Fibroblast of lung (primary cell): ENCODE measurements at regions not wholly inside any gene's neighbourhood (a gene's known extent, or its start where the extent isn't known, plus 50 kb on each side); places are given as distances from the start of the nearest gene placed in this dataset.

ENCODE experiments used
- DNase-seq, 2 donors: peaks; one replicate each; pipeline versions ENCODE4 v3.0.0 to v3.0.0-alpha.2; 2010; ENCODE audit warnings: low read depth in 2 of 2
- H2AFZ ChIP-seq: 2 replicates; pipeline ENCODE4 v1.5.1; 2012; ENCODE audit warnings: low read length, control low read depth, inconsistent platforms
- H3K27ac ChIP-seq: 2 replicates; pipeline ENCODE4 v1.5.1; 2011; ENCODE audit warnings: low read length, control low read depth; ENCODE audit not compliant: insufficient read depth
- H3K27me3 ChIP-seq: 2 replicates; pipeline ENCODE4 v1.5.1; 2011; ENCODE audit warnings: mild to moderate bottlenecking, low read length; ENCODE audit not compliant: control insufficient read depth, insufficient read depth
- H3K36me3 ChIP-seq: 2 replicates; pipeline ENCODE4 v1.5.1; 2011; ENCODE audit warnings: low read length; ENCODE audit not compliant: control insufficient read depth, insufficient read depth
- H3K4me1 ChIP-seq: 2 replicates; pipeline ENCODE4 v1.5.1; 2011; ENCODE audit warnings: low read length; ENCODE audit not compliant: control insufficient read depth, insufficient read depth; ENCODE audit errors: extremely low read depth
- H3K4me2 ChIP-seq: 2 replicates; pipeline ENCODE4 v1.5.1; 2011; ENCODE audit warnings: low read length, control low read depth; ENCODE audit not compliant: insufficient read depth; ENCODE audit errors: extremely low read depth
- H3K4me3 ChIP-seq, 4 experiments: fragments of 200-600 bp in 1 of 4; sonication (generic) in 1 of 4; replicated peaks in 1 of 4; 2 replicates each; pipeline ENCODE4 v1.5.1; 2011 to 2016; ENCODE audit warnings: low read length in 4 of 4, low read depth in 3 of 4, mild to moderate bottlenecking in 3 of 4, control low read depth in 2 of 4, inconsistent platforms in 1 of 4, mixed read lengths in 1 of 4; ENCODE audit not compliant: insufficient read depth in 1 of 4; ENCODE audit errors: control extremely low read depth in 1 of 4
- H3K79me2 ChIP-seq: 2 replicates; pipeline ENCODE4 v1.5.1; 2012; ENCODE audit warnings: mild to moderate bottlenecking, low read length, inconsistent platforms; ENCODE audit not compliant: control insufficient read depth, insufficient read depth
- H3K9ac ChIP-seq: 2 replicates; pipeline ENCODE4 v1.5.1; 2011; ENCODE audit warnings: mild to moderate bottlenecking, low read length, control low read depth; ENCODE audit not compliant: insufficient read depth
- H3K9me3 ChIP-seq: 2 replicates; pipeline ENCODE4 v1.5.1; 2012; ENCODE audit warnings: low read depth, low read length; ENCODE audit not compliant: control insufficient read depth, insufficient read depth
- H4K20me1 ChIP-seq: 2 replicates; pipeline ENCODE4 v1.5.1; 2011; ENCODE audit warnings: low read length; ENCODE audit not compliant: control insufficient read depth, insufficient read depth; ENCODE audit errors: extremely low read depth
- EZH2 ChIP-seq: IDR thresholded peaks from 2 replicates; pipeline ENCODE4 v1.5.1; 2012; ENCODE audit warnings: low read length, control low read depth, mild to moderate bottlenecking; ENCODE audit errors: missing control alignments
- TF ChIP-seq, protein P1 (sequence below), 2 donors: IDR thresholded peaks in 1 of 2; conservative IDR thresholded peaks in 1 of 2; 1 replicate in 1 of 2; 2 replicates in 1 of 2; pipeline ENCODE4 v1.5.1; 2011 to 2012; ENCODE audit warnings: low read length in 2 of 2, control low read depth in 1 of 2, inconsistent platforms in 1 of 2, low read depth in 1 of 2, mild to moderate bottlenecking in 1 of 2

DNA sequence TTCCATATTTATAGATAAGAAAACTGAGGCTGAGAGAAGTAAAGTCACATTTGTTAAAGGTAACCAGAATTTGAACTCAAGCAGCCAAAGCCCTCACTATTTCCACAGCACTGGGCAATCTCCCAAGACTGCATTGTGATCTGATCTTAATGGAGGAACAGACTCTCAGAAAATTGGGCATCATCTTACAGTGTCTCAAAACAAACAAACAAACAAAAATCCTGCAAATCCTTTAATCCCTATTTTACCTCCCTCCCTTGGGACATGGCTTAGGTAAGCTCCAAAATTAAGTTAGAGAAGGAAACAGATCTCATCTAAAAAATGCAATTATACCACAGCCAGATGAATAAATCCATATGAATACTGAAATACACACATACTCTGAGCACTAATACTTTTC lies 57.5 kb downstream of the FHIP2A start:
- peak in 1 of 2 donors; percentile 22 for DNase-seq
- Histone ChIP-seq H2AFZ (no peak overlapping the region), H3K27me3 (no peaks in the 10 kb centered on the region), H3K9ac (no peak overlapping the region), H3K79me2 (no peaks in the 10 kb centered on the region), H3K4me3 (no peak overlapping the region), H3K4me2 (no peak overlapping the region), H3K9me3 (no peaks in the 10 kb centered on the region), H3K27ac (no peak overlapping the region), H3K4me1 (peaks cover 5% of the 10 kb centered on the region), H3K36me3 (no peaks in the 10 kb centered on the region), H4K20me1 (no peaks in the 10 kb centered on the region)
- TF ChIP-seq EZH2 = no peak
- TF ChIP-seq, protein P1, sequence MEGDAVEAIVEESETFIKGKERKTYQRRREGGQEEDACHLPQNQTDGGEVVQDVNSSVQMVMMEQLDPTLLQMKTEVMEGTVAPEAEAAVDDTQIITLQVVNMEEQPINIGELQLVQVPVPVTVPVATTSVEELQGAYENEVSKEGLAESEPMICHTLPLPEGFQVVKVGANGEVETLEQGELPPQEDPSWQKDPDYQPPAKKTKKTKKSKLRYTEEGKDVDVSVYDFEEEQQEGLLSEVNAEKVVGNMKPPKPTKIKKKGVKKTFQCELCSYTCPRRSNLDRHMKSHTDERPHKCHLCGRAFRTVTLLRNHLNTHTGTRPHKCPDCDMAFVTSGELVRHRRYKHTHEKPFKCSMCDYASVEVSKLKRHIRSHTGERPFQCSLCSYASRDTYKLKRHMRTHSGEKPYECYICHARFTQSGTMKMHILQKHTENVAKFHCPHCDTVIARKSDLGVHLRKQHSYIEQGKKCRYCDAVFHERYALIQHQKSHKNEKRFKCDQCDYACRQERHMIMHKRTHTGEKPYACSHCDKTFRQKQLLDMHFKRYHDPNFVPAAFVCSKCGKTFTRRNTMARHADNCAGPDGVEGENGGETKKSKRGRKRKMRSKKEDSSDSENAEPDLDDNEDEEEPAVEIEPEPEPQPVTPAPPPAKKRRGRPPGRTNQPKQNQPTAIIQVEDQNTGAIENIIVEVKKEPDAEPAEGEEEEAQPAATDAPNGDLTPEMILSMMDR (conservative IDR thresholded peaks at IDR 0.05 in 1 of 2, IDR thresholded peaks at IDR 0.05 in 1 of 2; ENCODE audit: low read depth in 1 of 2, low read length in 2 of 2) = no peak

DNA sequence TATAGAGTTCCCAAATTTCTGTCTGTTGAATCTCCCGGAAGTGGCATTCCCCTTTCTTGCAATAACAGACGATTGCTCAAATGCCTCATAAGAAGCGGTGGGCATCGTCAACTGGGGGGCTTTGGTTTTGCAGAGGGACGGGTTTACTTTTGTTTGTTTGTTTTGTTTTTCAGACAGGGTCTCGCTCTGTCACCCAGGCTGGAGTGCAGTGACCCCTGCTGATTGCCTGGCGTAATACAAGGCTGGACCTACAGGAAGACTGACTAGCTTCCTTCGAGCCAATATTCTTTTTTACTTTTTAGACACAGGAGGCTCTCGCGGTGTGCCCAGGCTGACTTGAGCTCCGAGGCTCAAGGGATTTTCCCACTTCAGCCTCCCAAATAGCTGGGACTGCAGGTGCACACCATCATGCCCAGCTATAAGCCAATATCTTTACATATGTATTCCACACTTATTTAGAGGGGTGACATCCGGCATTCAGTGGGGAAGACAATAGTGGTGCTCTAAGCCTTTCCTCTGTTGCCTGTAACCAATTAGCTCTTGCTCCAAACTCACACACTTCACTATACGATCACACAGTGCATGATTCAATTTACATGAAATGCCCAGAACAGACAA lies 58.1 kb downstream of the FHIP2A start:
- DNase-seq = peak; percentile 17 to 27
- TF ChIP-seq, protein P1 (conservative IDR thresholded peaks at IDR 0.05 in 1 of 2, IDR thresholded peaks at IDR 0.05 in 1 of 2; ENCODE audit: low read depth in 1 of 2, low read length in 2 of 2) = peak; percentile 47 to 76
- TF ChIP-seq EZH2 = no peak
- H3K4me1 ChIP-seq = peaks cover 5% of the 10 kb centered on the region
- H3K9ac ChIP-seq = no peak overlapping the region
- H3K27ac ChIP-seq = no peak overlapping the region
- H3K4me3 ChIP-seq = peak overlapping the region in 1 of 4 experiments; percentile 19
- H3K27me3 ChIP-seq = no peaks in the 10 kb centered on the region
- no peak overlapping the region for H3K4me2 ChIP-seq
- H4K20me1 ChIP-seq = no peaks in the 10 kb centered on the region
- no peaks in the 10 kb centered on the region for H3K9me3 ChIP-seq
- no peak overlapping the region for H2AFZ ChIP-seq
- no peaks in the 10 kb centered on the region for H3K36me3 ChIP-seq
- H3K79me2 ChIP-seq = no peaks in the 10 kb centered on the region

DNA sequence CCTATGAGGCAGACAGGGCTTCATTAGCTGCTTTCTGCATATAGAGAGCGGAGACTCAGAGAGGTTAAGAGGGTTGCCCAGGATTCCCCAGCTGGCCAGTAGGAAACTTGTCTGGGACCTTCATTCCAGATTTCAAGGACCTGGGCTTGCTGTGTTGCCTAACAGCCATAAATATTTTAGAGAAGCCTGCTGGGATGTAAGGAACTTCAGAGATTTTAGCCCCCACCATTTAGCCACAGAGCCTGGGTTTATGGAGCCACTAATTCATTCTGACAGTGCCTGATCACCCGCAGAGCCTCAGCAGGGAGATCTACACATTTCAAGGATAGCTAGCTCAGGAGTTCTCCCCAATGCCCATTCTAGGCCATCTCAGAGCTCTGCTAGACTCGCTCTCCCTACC lies 56.6 kb upstream of the TRUB1 start:
- no peak overlapping the region for H3K27ac ChIP-seq
- no peaks in the 10 kb centered on the region for H3K9me3 ChIP-seq
- no peak overlapping the region for H3K4me3 ChIP-seq
- no peak overlapping the region for H3K4me2 ChIP-seq
- no peak overlapping the region for H2AFZ ChIP-seq
- H3K9ac ChIP-seq = no peak overlapping the region
- H3K27me3 ChIP-seq = no peaks in the 10 kb centered on the region
- no peaks in the 10 kb centered on the region for H4K20me1 ChIP-seq
- no peaks in the 10 kb centered on the region for H3K79me2 ChIP-seq
- no peak for DNase-seq
- TF ChIP-seq EZH2 = no peak
- TF ChIP-seq, protein P1 (conservative IDR thresholded peaks at IDR 0.05 in 1 of 2, IDR thresholded peaks at IDR 0.05 in 1 of 2; ENCODE audit: low read depth in 1 of 2, low read length in 2 of 2) = no peak
- H3K4me1 ChIP-seq = peaks cover 5% of the 10 kb centered on the region
- H3K36me3 ChIP-seq = no peaks in the 10 kb centered on the region
